Right lobe of liver (tissue), 6 donors: ENCODE measurements at regions not wholly inside any gene's neighbourhood (a gene's known extent, or its start where the extent isn't known, plus 50 kb on each side); places are given as distances from the start of the nearest gene placed in this dataset.

Experiments used
- ATAC-seq, 4 donors: fragments of 200-7000 bp; cut with Tn5 transposase; one replicate each; pipeline ENCODE4 v1.9.1; 2020; ENCODE audit warnings: mild to moderate bottlenecking in 4 of 4, moderate library complexity in 4 of 4
- DNase-seq, 3 donors: peaks; one replicate each; pipeline ENCODE4 v3.0.0-alpha.2; 2020
- H3K27ac ChIP-seq, 3 donors: fragments of 200-600 bp; one replicate each; pipeline ENCODE4 v1.8.0; 2022
- H3K27me3 ChIP-seq, 2 donors: fragments of 200-600 bp; one replicate each; pipeline ENCODE4 v1.8.0; 2022
- H3K36me3 ChIP-seq, 4 donors: fragments of 200-600 bp; sonication (generic) in 1 of 4; one replicate each; pipeline versions ENCODE4 v1.5.1 to v1.8.0; 2017 to 2022; ENCODE audit warnings: control low read depth in 1 of 4
- H3K4me1 ChIP-seq, 4 donors: fragments of 200-600 bp; sonication (generic) in 1 of 4; one replicate each; pipeline versions ENCODE4 v1.5.1 to v1.8.0; 2017 to 2022; ENCODE audit warnings: control low read depth in 1 of 4
- H3K4me3 ChIP-seq, 3 donors: fragments of 200-600 bp; one replicate each; pipeline ENCODE4 v1.8.0; 2022
- H3K9me3 ChIP-seq, 4 donors: fragments of 200-600 bp; sonication (generic) in 1 of 4; one replicate each; pipeline versions ENCODE4 v1.5.1 to v1.8.0; 2017 to 2022; ENCODE audit warnings: control low read depth in 1 of 4
- POLR2A ChIP-seq: fragments of 450-650 bp; IDR thresholded peaks from one replicate; pipeline ENCODE4 v1.6.1; 2017; ENCODE audit warnings: antibody characterized with exemption, mild to moderate bottlenecking
- WGBS: methylation state at CpG from one replicate; pipeline ENCODE4 v1.1.6; 2018; ENCODE audit warnings: low coverage, low lambda C conversion rate; ENCODE audit not compliant: insufficient coverage; ENCODE audit errors: missing lambda C conversion rate; 5-methylcytosine and 5-hydroxymethylcytosine counted together
- intact Hi-C, 2 donors: fragments of 100-400 bp; cut with DNase I; formaldehyde crosslinking; loops; one replicate each; pipeline versions ENCODE4 v1.11.2 to v1.14.1; 2022
- TF ChIP-seq, protein P1 (sequence below), 4 donors: fragments of 200-600 bp in 3 of 4; fragments of 450-650 bp in 1 of 4; IDR thresholded peaks; one replicate each; pipeline versions ENCODE4 v1.5.1 to v1.8.0; 2016 to 2022; ENCODE audit warnings: antibody characterized with exemption in 4 of 4, mild to moderate bottlenecking in 2 of 4
- donor health status: DM: no; HTN: yes; CAD: no.
- donor health status: DM: no; HTN: no; CAD: no.
- donor health status: DM: no; HTN: no; CAD: no.
- donor health status: DM: no; HTN: yes; CAD: no.
- donor health status: DM: no; HTN: yes; CAD: no.

DNA sequence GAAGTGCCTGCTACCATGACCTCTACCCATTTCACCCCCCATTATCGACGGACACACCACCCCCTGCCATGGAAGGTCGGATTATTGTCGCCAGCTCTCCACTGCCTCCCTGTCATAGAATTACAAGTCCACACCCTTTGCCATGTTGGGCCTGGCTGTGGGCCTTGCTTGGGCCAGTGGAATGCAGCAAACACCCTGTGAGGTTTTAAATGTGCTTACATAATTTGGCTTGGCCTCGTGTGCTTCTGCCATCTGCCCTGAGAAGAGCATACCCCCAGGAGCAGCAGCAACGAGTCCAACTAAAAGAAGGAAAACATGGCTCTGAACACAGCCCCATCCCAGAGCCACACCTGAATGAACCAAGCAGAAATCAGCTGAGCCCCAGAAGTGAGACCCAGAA, 94.1 kb upstream of the PRDM11 start:
- Histone ChIP-seq H3K36me3 (no peaks in the 10 kb centered on the region), H3K27me3 (no peaks in the 10 kb centered on the region), H3K4me3 (no peak overlapping the region), H3K27ac (no peak overlapping the region), H3K9me3 (no peaks in the 10 kb centered on the region), H3K4me1 (no peaks in the 10 kb centered on the region)
- no peak for ATAC-seq
- no peak for TF ChIP-seq POLR2A
- TF ChIP-seq, protein P1, sequence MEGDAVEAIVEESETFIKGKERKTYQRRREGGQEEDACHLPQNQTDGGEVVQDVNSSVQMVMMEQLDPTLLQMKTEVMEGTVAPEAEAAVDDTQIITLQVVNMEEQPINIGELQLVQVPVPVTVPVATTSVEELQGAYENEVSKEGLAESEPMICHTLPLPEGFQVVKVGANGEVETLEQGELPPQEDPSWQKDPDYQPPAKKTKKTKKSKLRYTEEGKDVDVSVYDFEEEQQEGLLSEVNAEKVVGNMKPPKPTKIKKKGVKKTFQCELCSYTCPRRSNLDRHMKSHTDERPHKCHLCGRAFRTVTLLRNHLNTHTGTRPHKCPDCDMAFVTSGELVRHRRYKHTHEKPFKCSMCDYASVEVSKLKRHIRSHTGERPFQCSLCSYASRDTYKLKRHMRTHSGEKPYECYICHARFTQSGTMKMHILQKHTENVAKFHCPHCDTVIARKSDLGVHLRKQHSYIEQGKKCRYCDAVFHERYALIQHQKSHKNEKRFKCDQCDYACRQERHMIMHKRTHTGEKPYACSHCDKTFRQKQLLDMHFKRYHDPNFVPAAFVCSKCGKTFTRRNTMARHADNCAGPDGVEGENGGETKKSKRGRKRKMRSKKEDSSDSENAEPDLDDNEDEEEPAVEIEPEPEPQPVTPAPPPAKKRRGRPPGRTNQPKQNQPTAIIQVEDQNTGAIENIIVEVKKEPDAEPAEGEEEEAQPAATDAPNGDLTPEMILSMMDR (IDR thresholded peaks at IDR 0.05) = no peak
- intact Hi-C loops = no loop called here
- no peak for DNase-seq
- WGBS = 71% methylated on average over 5 of the region's 6 CpGs

GRCh38 chr11:45053736-45054446, 92.5 kb upstream of the PRDM11 start:
- Histone ChIP-seq H3K4me3 (no peak overlapping the region), H3K27ac (no peak overlapping the region), H3K4me1 (no peaks in the 10 kb centered on the region), H3K36me3 (no peaks in the 10 kb centered on the region), H3K27me3 (no peaks in the 10 kb centered on the region), H3K9me3 (no peaks in the 10 kb centered on the region)
- TF ChIP-seq, protein P1 (IDR thresholded peaks at IDR 0.05) = no peak
- TF ChIP-seq POLR2A = no peak
- ATAC-seq = no peak
- 53% methylated on average over 14 of the region's 15 CpGs for WGBS
- intact Hi-C loops = no loop called here
- DNase-seq = no peak

GRCh38 chr11:45054956-45055355, 91.5 kb upstream of the PRDM11 start:
- no peaks in the 10 kb centered on the region for H3K9me3 ChIP-seq
- H3K4me3 ChIP-seq = no peak overlapping the region
- no peaks in the 10 kb centered on the region for H3K4me1 ChIP-seq
- intact Hi-C loops = no loop called here
- no peak for DNase-seq
- no peak for TF ChIP-seq POLR2A
- TF ChIP-seq, protein P1 (IDR thresholded peaks at IDR 0.05) = no peak
- H3K36me3 ChIP-seq = no peaks in the 10 kb centered on the region
- no peak overlapping the region for H3K27ac ChIP-seq
- no peaks in the 10 kb centered on the region for H3K27me3 ChIP-seq
- ATAC-seq = no peak
- WGBS = 92% methylated on average over 8 of the region's 8 CpGs

DNA sequence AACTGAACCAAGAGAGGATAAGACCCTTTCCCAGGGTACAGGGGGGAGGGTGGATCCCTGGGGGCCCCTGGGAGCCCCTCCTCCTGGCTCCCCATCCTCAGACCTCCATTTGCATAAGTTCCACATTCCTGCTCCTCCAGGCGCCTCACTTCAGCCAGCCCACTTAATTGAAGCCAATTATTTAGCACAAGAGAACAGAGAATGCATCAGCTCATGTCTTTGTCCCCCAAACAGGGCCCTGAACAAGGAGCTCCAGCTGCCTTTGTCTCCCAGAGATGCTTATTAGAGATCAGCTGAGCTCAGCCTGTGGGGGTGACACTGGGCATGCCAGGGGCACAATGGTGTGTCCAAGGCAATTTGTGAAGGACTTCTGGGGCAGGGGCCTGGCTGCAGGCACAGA, 89.9 kb upstream of the PRDM11 start:
- no CpG with 5 or more reads among the region's 1 CpG for WGBS
- TF ChIP-seq POLR2A = no peak
- TF ChIP-seq, protein P1 (IDR thresholded peaks at IDR 0.05) = no peak

More for the DNA sequence above, 89.9 kb upstream of the PRDM11 start:
- Histone ChIP-seq H3K27me3 (no peaks in the 10 kb centered on the region), H3K9me3 (no peaks in the 10 kb centered on the region), H3K4me3 (no peak overlapping the region), H3K27ac (no peak overlapping the region), H3K36me3 (no peaks in the 10 kb centered on the region), H3K4me1 (no peaks in the 10 kb centered on the region)
- ATAC-seq (no peak), DNase-seq (no peak)
- intact Hi-C loops = no loop called here
